ENCODE measurements at regions not wholly inside any gene's neighbourhood (a gene's known extent, or its start where the extent isn't known, plus 50 kb on each side); places are given as distances from the start of the nearest gene placed in this dataset.

DNA sequence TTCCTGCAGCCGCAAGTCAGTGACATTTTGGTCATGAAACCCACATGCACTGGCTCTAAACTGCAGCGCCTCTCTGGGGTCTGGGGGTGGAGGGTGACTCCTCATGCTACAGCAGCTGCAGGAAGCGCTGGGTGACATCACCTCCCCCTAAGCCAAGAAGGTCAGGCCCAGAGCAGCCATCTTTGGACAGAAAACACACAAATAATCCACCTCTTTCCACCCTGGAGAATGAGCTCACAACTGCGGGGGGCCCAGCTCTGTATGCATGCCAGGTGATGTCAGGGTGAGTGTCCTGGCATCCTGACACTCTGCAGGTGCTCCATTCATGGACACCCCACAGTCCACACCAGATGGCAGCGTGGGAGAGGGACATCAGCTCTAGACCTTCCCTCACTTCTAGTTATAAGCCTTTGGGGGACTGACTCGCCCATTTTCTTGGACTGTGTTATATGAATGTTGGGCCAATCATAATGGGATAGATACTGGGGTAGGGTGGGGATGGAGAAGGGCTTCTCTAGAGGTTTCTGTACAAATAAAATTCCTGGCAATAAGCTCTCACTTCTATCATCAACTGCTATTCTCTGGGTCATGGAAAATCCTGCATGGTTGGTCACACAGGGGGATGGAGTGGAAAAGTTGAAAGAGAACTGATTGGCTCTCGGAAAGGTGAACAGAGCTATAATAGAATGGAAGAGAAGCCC lies 70.7 kb upstream of the THBS1 start (continued):
- TF ChIP-seq ZNF496 (CRISPR knock-in tag; IDR thresholded peaks at IDR 0.05; ENCODE audit: insufficient replicate concordance): no peak

DNA sequence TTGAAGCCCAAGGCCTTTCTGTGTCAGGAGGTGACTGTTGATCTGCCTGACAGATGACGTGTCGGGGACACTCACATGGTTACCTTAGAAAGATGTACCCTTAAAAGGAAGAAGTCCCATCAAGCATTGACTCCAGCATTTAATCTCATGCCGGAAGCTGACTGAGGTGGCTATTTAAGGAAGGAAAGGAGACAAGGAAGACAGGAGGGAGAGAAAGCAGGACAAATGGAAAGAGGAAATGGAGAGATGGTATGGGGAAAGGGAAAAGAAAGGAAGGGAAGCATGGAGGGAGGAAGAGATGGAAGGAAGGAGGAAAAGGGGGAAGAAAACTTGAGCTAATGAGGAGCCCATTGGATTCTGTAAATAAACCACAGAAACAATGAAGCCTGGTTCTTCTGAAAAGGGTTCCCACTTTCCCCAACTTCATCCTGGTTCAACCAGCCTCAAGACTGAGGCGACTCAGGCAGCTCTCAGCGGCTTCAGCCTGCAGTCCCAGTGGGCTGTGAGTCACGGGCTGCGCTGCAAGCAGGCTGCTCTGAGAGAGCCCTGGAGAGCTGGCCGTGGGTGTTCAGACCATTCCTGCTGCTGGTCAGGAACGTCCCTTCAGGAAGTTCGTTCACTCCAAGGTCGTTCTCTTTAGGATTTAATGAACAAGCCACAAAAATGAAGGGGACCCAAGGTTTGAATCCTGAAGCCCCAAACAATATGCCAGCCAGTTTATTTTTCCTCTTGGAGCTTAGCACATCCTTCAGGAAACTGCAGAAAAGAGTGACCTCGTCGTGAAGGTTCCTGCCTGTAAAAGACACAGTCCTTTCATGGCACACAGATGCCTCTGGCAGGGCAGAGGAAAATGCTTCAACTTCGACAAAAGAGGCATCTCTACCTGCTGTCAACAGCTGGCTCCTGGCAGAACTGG lies 69.6 kb upstream of the THBS1 start:
- Histone ChIP-seq H3K9ac (ENCODE audit: insufficient read depth, low read depth, low read length) (no peak overlapping the region), H3K27me3 (ENCODE audit: control insufficient read depth in 1 of 2, insufficient read depth in 2 of 2, low read length in 2 of 2) (peaks cover 2 to 19% of the 10 kb centered on the region in 2 experiments; a peak in 3 of 5 replicates), H3K27ac (ENCODE audit: extremely low read length, insufficient read depth, low read length) (no peak overlapping the region), H2AFZ (ENCODE audit: low read length) (no peak overlapping the region), H3K4me1 (ENCODE audit: insufficient read depth, low read length) (no peaks in the 10 kb centered on the region), H3K4me2 (ENCODE audit: low read depth, low read length) (0 out of 2 replicates have a peak overlapping the region, but pooled peaks have one; percentile 9), H3K4me3 (replicated peaks in 1 of 3; ENCODE audit: insufficient read depth in 1 of 3, low read depth in 2 of 3, low read length in 3 of 3) (no peak overlapping the region), H3K36me3 (replicated peaks in 1 of 2; ENCODE audit: control insufficient read depth in 1 of 2, insufficient read depth in 2 of 2, low read length in 2 of 2) (no peaks in the 10 kb centered on the region), H4K20me1 (ENCODE audit: insufficient read depth, low read length) (no peaks in the 10 kb centered on the region), H3K9me3 (ENCODE audit: low read length) (0 out of 2 replicates have a peak, but pooled peaks cover 5% of the 10 kb centered on the region), H3K79me2 (ENCODE audit: insufficient read depth, low read length) (no peaks in the 10 kb centered on the region)
- ATAC-seq: peak; percentile 81
- ChIA-PET CTCF (ENCODE audit: low intra/inter-chr PET ratio, low total read pairs) (no interaction called here), POLR2A (no interaction called here)
- 25% methylated on average over 6 of the region's 14 CpGs for WGBS (ENCODE audit: low lambda C conversion rate)
- intact Hi-C loops (cut with micrococcal nuclease; ENCODE audit: unreplicated experiment): no loop called here
- BruUV-seq (replicated peaks): no TSS peak
- TF ChIP-seq SETDB1 (CRISPR knock-in tag; IDR thresholded peaks at IDR 0.05; ENCODE audit: borderline replicate concordance) (no peak), SMAD1 (CRISPR knock-in tag; IDR thresholded peaks at IDR 0.05; ENCODE audit: borderline replicate concordance, low read depth) (no peak), KDM4B (CRISPR knock-in tag; IDR thresholded peaks at IDR 0.05) (no peak), ZNF720 (CRISPR knock-in tag; IDR thresholded peaks at IDR 0.05) (no peak), ZNF256 (CRISPR knock-in tag; conservative IDR thresholded peaks at IDR 0.05) (no peak), ZBTB8A (CRISPR knock-in tag; IDR thresholded peaks at IDR 0.05; ENCODE audit: borderline replicate concordance, low read depth) (no peak), ZNF180 (CRISPR knock-in tag; IDR thresholded peaks at IDR 0.05; ENCODE audit: borderline replicate concordance, low read depth) (no peak), ZNF510 (CRISPR knock-in tag; IDR thresholded peaks at IDR 0.05; ENCODE audit: low read depth) (no peak)
- TF ChIP-seq, protein P1, sequence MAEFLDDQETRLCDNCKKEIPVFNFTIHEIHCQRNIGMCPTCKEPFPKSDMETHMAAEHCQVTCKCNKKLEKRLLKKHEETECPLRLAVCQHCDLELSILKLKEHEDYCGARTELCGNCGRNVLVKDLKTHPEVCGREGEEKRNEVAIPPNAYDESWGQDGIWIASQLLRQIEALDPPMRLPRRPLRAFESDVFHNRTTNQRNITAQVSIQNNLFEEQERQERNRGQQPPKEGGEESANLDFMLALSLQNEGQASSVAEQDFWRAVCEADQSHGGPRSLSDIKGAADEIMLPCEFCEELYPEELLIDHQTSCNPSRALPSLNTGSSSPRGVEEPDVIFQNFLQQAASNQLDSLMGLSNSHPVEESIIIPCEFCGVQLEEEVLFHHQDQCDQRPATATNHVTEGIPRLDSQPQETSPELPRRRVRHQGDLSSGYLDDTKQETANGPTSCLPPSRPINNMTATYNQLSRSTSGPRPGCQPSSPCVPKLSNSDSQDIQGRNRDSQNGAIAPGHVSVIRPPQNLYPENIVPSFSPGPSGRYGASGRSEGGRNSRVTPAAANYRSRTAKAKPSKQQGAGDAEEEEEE (CRISPR knock-in tag; IDR thresholded peaks at IDR 0.05; ENCODE audit: borderline replicate concordance): no peak
- no peak for DNase-seq (ENCODE audit: low spot score)
- in situ Hi-C loops (cut with HindIII; ENCODE audit: extremely low pct_ligation_motif_present, low pct_unique_long_range_greater_than_20kb): no loop called here
- FAIRE-seq: no peak
